Panc1 (cell line): ENCODE measurements at regions not wholly inside any gene's neighbourhood (a gene's known extent, or its start where the extent isn't known, plus 50 kb on each side); places are given as distances from the start of the nearest gene placed in this dataset.

Experiments
- POLR2AphosphoS5 ChIP-seq: IDR thresholded peaks from 2 replicates; pipeline ENCODE4 v1.6.1; 2012; ENCODE audit warnings: mild to moderate bottlenecking, low read depth, low read length, moderate library complexity
- TF ChIP-seq, protein P1 (sequence below): fragments of 450-650 bp; IDR thresholded peaks from 2 replicates; pipeline ENCODE4 v1.5.1; 2017; ENCODE audit warnings: mild to moderate bottlenecking
- TF ChIP-seq, protein P2 (sequence below), 2 experiments: IDR thresholded peaks; 2 replicates each; pipeline ENCODE4 v1.6.1; 2011 to 2012; ENCODE audit warnings: low read depth in 2 of 2, control low read depth in 1 of 2, low read length in 1 of 2, mild to moderate bottlenecking in 1 of 2, moderate library complexity in 1 of 2; ENCODE audit not compliant: insufficient read depth in 1 of 2

DNA sequence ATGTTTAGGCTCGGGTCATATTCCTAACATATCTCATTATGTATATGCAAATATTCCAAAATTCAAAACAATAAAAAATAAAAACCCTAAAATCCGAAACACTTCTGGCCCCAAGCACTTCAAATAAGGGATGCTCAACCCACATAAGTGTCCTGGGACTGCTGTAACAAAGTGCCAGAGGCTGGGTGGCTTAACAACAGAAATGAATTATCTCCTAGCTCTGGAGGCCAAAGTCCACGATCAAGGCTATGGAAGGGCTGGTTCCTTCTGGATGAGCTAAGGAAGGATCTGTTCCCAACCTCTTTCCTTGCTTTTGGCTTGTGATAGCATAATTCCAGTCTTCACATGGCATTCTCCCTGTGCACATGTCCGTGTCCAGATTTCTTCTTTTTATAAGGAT, 181.6 kb upstream of the NFE2L3 start:
- TF ChIP-seq, protein P1, sequence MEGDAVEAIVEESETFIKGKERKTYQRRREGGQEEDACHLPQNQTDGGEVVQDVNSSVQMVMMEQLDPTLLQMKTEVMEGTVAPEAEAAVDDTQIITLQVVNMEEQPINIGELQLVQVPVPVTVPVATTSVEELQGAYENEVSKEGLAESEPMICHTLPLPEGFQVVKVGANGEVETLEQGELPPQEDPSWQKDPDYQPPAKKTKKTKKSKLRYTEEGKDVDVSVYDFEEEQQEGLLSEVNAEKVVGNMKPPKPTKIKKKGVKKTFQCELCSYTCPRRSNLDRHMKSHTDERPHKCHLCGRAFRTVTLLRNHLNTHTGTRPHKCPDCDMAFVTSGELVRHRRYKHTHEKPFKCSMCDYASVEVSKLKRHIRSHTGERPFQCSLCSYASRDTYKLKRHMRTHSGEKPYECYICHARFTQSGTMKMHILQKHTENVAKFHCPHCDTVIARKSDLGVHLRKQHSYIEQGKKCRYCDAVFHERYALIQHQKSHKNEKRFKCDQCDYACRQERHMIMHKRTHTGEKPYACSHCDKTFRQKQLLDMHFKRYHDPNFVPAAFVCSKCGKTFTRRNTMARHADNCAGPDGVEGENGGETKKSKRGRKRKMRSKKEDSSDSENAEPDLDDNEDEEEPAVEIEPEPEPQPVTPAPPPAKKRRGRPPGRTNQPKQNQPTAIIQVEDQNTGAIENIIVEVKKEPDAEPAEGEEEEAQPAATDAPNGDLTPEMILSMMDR, result no peak
- TF ChIP-seq POLR2AphosphoS5, result no peak
- TF ChIP-seq, protein P2, sequence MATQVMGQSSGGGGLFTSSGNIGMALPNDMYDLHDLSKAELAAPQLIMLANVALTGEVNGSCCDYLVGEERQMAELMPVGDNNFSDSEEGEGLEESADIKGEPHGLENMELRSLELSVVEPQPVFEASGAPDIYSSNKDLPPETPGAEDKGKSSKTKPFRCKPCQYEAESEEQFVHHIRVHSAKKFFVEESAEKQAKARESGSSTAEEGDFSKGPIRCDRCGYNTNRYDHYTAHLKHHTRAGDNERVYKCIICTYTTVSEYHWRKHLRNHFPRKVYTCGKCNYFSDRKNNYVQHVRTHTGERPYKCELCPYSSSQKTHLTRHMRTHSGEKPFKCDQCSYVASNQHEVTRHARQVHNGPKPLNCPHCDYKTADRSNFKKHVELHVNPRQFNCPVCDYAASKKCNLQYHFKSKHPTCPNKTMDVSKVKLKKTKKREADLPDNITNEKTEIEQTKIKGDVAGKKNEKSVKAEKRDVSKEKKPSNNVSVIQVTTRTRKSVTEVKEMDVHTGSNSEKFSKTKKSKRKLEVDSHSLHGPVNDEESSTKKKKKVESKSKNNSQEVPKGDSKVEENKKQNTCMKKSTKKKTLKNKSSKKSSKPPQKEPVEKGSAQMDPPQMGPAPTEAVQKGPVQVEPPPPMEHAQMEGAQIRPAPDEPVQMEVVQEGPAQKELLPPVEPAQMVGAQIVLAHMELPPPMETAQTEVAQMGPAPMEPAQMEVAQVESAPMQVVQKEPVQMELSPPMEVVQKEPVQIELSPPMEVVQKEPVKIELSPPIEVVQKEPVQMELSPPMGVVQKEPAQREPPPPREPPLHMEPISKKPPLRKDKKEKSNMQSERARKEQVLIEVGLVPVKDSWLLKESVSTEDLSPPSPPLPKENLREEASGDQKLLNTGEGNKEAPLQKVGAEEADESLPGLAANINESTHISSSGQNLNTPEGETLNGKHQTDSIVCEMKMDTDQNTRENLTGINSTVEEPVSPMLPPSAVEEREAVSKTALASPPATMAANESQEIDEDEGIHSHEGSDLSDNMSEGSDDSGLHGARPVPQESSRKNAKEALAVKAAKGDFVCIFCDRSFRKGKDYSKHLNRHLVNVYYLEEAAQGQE (IDR thresholded peaks at IDR 0.05; ENCODE audit: insufficient read depth in 1 of 2, low read depth in 2 of 2, low read length in 1 of 2), result no peak
